Neural cell (in vitro differentiated cells): ENCODE measurements at regions not wholly inside any gene's neighbourhood (a gene's known extent, or its start where the extent isn't known, plus 50 kb on each side); places are given as distances from the start of the nearest gene placed in this dataset.
A peak's percentile ranks its signal among the peaks of the same experiment; 100 is the strongest.

Experiments
- H2AFZ ChIP-seq: fragments of 200-600, 300-800 bp; sonication (generic), shearing (Covaris generic); 2 replicates; pipeline ENCODE4 v1.6.0; 2014; ENCODE audit warnings: low read depth, mild to moderate bottlenecking, antibody characterized with exemption, low read length, moderate library complexity
- H3F3A ChIP-seq: fragments of 200-600 bp; shearing (Covaris generic); 2 replicates; pipeline ENCODE4 v1.6.1; 2016; ENCODE audit warnings: mild to moderate bottlenecking, moderate library complexity, mixed read lengths, antibody characterized with exemption, low read length; ENCODE audit not compliant: insufficient read depth, poor library complexity, severe bottlenecking
- H3K27ac ChIP-seq: fragments of 200-600, 300-800 bp; sonication (generic), shearing (Covaris generic); 2 replicates; pipeline ENCODE4 v1.5.1; 2014; ENCODE audit warnings: mild to moderate bottlenecking, low read length, moderate library complexity
- H3K27me3 ChIP-seq: fragments of 300-800, 200-600 bp; sonication (generic), shearing (Covaris generic); 2 replicates; pipeline ENCODE4 v1.6.0; 2014; ENCODE audit warnings: mild to moderate bottlenecking, low read depth, low read length, moderate library complexity; ENCODE audit not compliant: insufficient read depth
- H3K36me3 ChIP-seq: fragments of 300-800, 200-600 bp; sonication (generic), shearing (Covaris generic); 2 replicates; pipeline ENCODE4 v1.5.1; 2014; ENCODE audit warnings: mild to moderate bottlenecking, antibody characterized with exemption, low read length, moderate library complexity; ENCODE audit not compliant: insufficient read depth
- H3K4me2 ChIP-seq: fragments of 300-800, 200-600 bp; sonication (generic), shearing (Covaris generic); 2 replicates; pipeline ENCODE4 v1.6.0; 2014; ENCODE audit warnings: mild to moderate bottlenecking, low read length
- H3K4me3 ChIP-seq: fragments of 300-800, 200-600 bp; sonication (generic), shearing (Covaris generic); 2 replicates; pipeline ENCODE4 v1.5.1; 2014; ENCODE audit warnings: mild to moderate bottlenecking, low read length, moderate library complexity
- H3K79me2 ChIP-seq: fragments of 200-600 bp; shearing (Covaris generic); replicated peaks from 2 replicates; pipeline ENCODE4 v1.6.0; 2014; ENCODE audit warnings: mild to moderate bottlenecking, low read length, moderate library complexity; ENCODE audit not compliant: insufficient read depth
- H3K9ac ChIP-seq: fragments of 300-800, 200-600 bp; sonication (generic), shearing (Covaris generic); 2 replicates; pipeline ENCODE4 v1.6.1; 2016; ENCODE audit warnings: mild to moderate bottlenecking, low read length, mixed read lengths
- H3K9me2 ChIP-seq: fragments of 200-600 bp; shearing (Covaris generic); 2 replicates; pipeline ENCODE4 v1.6.1; 2016; ENCODE audit warnings: mild to moderate bottlenecking, low read length, mixed read lengths; ENCODE audit not compliant: insufficient read depth
- H3K9me3 ChIP-seq: fragments of 200-600, 300-800 bp; sonication (generic), shearing (Covaris generic); 2 replicates; pipeline ENCODE4 v1.6.1; 2016; ENCODE audit warnings: mild to moderate bottlenecking, mixed run types, low read length, moderate library complexity, mixed read lengths
- H4K20me1 ChIP-seq: fragments of 200-600 bp; shearing (Covaris generic); 2 replicates; pipeline ENCODE4 v1.6.1; 2016; ENCODE audit warnings: mild to moderate bottlenecking, mixed run types; ENCODE audit not compliant: insufficient read depth
- EP300 ChIP-seq: fragments of 450-650 bp; conservative IDR thresholded peaks from 2 replicates; pipeline ENCODE4 v1.6.1; 2014; ENCODE audit warnings: antibody characterized with exemption, mild to moderate bottlenecking, moderate library complexity; ENCODE audit not compliant: poor library complexity, severe bottlenecking
- EZH2 ChIP-seq: fragments of 200-600, 300-800 bp; shearing (Covaris generic), sonication (generic); IDR thresholded peaks from 2 replicates; pipeline ENCODE4 v1.6.1; 2014; ENCODE audit warnings: antibody characterized with exemption, low read length, borderline replicate concordance, mild to moderate bottlenecking; ENCODE audit not compliant: insufficient read depth, poor library complexity, severe bottlenecking
- MXI1 ChIP-seq: fragments of 450-650 bp; conservative IDR thresholded peaks from 2 replicates; pipeline ENCODE4 v1.6.1; 2014; ENCODE audit warnings: antibody characterized with exemption, mild to moderate bottlenecking; ENCODE audit not compliant: poor library complexity, severe bottlenecking
- POLR2AphosphoS5 ChIP-seq: IDR thresholded peaks from 2 replicates; pipeline ENCODE4 v1.6.1; 2012
- RAD21 ChIP-seq: fragments of 450-650 bp; conservative IDR thresholded peaks from 2 replicates; pipeline ENCODE4 v1.6.1; 2014; ENCODE audit warnings: antibody characterized with exemption, mild to moderate bottlenecking, moderate library complexity
- REST ChIP-seq: IDR thresholded peaks from 2 replicates; pipeline ENCODE4 v1.6.1; 2012; ENCODE audit warnings: borderline replicate concordance
- SMC3 ChIP-seq: fragments of 450-650 bp; conservative IDR thresholded peaks from 2 replicates; pipeline ENCODE4 v1.6.1; 2014; ENCODE audit warnings: antibody characterized with exemption, mild to moderate bottlenecking, moderate library complexity; ENCODE audit not compliant: poor library complexity
- TAF1 ChIP-seq: IDR thresholded peaks from 2 replicates; pipeline ENCODE4 v1.6.1; 2012; ENCODE audit warnings: low read depth
- TF ChIP-seq, protein P1 (sequence below): fragments of 450-650 bp; IDR thresholded peaks from 2 replicates; pipeline ENCODE4 v1.5.1; 2014; ENCODE audit warnings: antibody characterized with exemption, mild to moderate bottlenecking, moderate library complexity; ENCODE audit not compliant: poor library complexity, severe bottlenecking

DNA sequence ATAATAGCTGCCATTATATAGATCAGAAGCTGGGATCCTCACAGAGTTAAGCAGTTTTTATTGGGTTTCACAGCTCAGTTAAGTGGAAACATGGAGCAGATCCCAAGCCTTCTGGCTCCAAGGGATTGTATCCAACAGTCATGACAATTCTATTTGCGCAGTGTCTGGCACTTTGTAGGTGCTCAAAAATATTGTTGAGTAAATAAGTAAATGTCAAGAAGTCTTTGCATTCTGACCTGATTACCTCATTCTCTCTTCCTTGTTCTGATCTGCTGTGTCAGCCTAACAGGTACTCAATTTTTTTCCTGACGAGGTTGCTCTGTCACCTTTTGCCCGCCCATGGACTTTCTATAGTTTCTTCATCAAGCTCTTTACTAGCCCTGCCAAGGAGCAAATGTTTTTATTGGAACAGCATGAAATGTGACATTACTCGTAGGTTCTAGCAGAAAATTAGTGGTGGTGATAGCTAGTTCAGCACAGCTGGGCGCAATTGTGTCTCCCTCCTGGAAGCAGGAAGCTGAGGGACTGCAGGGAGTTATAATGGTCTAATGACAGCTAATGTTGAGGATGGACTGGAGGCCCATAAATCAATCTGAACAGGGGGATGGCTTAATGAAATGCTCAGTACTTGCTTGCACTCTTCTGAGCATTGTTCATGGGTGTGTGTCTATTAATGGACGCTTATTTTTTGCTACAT lies 680.2 kb downstream of the CCSER2 start:
- TF ChIP-seq REST (peak; percentile 54), RAD21 (no peak), POLR2AphosphoS5 (peak; percentile 82), TAF1 (no peak), SMC3 (no peak), MXI1 (no peak), EZH2 (no peak), EP300 (peak; percentile 61)
- TF ChIP-seq, protein P1, sequence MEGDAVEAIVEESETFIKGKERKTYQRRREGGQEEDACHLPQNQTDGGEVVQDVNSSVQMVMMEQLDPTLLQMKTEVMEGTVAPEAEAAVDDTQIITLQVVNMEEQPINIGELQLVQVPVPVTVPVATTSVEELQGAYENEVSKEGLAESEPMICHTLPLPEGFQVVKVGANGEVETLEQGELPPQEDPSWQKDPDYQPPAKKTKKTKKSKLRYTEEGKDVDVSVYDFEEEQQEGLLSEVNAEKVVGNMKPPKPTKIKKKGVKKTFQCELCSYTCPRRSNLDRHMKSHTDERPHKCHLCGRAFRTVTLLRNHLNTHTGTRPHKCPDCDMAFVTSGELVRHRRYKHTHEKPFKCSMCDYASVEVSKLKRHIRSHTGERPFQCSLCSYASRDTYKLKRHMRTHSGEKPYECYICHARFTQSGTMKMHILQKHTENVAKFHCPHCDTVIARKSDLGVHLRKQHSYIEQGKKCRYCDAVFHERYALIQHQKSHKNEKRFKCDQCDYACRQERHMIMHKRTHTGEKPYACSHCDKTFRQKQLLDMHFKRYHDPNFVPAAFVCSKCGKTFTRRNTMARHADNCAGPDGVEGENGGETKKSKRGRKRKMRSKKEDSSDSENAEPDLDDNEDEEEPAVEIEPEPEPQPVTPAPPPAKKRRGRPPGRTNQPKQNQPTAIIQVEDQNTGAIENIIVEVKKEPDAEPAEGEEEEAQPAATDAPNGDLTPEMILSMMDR: no peak
- H3K27me3 ChIP-seq: no peaks in the 10 kb centered on the region

DNA sequence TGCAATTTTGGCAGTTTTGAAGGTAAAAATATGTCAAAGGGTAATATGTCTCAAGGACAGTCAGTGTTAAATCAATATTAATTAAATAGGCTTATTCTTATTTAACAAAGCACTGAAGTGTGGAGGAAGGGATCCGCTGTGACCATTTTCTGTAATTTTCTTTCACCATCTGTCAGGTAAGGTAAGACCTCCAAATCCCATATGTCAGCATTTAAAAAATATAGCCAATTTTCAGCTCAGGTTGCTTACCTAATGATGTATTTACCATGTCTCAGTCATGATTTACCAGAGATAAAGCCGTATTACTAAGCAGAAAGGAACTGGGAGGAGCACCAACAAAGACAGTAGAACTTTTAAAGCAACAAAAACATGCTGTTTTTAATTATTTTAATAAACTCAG lies 683.9 kb downstream of the CCSER2 start:
- Histone ChIP-seq H3K9ac (no peak overlapping the region), H3K27ac (no peak overlapping the region), H3K4me2 (no peak overlapping the region), H3K9me3 (no peaks in the 10 kb centered on the region), H4K20me1 (no peaks in the 10 kb centered on the region), H2AFZ (no peak overlapping the region), H3K36me3 (no peaks in the 10 kb centered on the region), H3K27me3 (no peaks in the 10 kb centered on the region), H3F3A (no peaks in the 10 kb centered on the region), H3K79me2 (no peaks in the 10 kb centered on the region), H3K4me3 (no peak overlapping the region), H3K9me2 (no peaks in the 10 kb centered on the region)
- TF ChIP-seq POLR2AphosphoS5 (no peak), RAD21 (no peak), MXI1 (no peak), TAF1 (no peak), EZH2 (no peak)

More for the DNA sequence above, 680.2 kb downstream of the CCSER2 start:
- no peak overlapping the region for H3K4me2 ChIP-seq
- H3K9ac ChIP-seq: no peak overlapping the region
- no peaks in the 10 kb centered on the region for H3F3A ChIP-seq
- H3K4me3 ChIP-seq: no peak overlapping the region
- H3K27ac ChIP-seq: peak overlapping the region; percentile 32
- H3K36me3 ChIP-seq: no peaks in the 10 kb centered on the region
- H2AFZ ChIP-seq: no peak overlapping the region
- H3K9me3 ChIP-seq: no peaks in the 10 kb centered on the region
- H3K79me2 ChIP-seq: no peaks in the 10 kb centered on the region
- no peaks in the 10 kb centered on the region for H4K20me1 ChIP-seq
- H3K9me2 ChIP-seq: no peaks in the 10 kb centered on the region
